Liver (tissue), 8 donors: ENCODE measurements at regions not wholly inside any gene's neighbourhood (a gene's known extent, or its start where the extent isn't known, plus 50 kb on each side); places are given as distances from the start of the nearest gene placed in this dataset.

Experiments used
- DNase-seq: peaks from one replicate; pipeline ENCODE4 v3.0.0-alpha.2; 2017; ENCODE audit warnings: low spot score
- H3K27ac ChIP-seq, 2 donors: one replicate each; pipeline ENCODE4 v1.7.0; 2013; ENCODE audit warnings: inconsistent platforms in 2 of 2, low read length in 2 of 2, control low read depth in 1 of 2, low read depth in 1 of 2, mild to moderate bottlenecking in 1 of 2
- H3K27me3 ChIP-seq, 4 donors: one replicate each; pipeline versions ENCODE4 v1.6.1 to v1.7.0; 2013; ENCODE audit warnings: low read length in 3 of 4, inconsistent platforms in 1 of 4, mild to moderate bottlenecking in 1 of 4, moderate library complexity in 1 of 4; ENCODE audit not compliant: control insufficient read depth in 4 of 4, insufficient read depth in 4 of 4
- H3K36me3 ChIP-seq, 4 donors: one replicate each; pipeline versions ENCODE4 v1.6.1 to v1.7.0; 2013; ENCODE audit warnings: low read length in 3 of 4, mild to moderate bottlenecking in 3 of 4, low read depth in 1 of 4, moderate library complexity in 1 of 4; ENCODE audit not compliant: control insufficient read depth in 4 of 4, insufficient read depth in 3 of 4
- H3K4me1 ChIP-seq, 4 donors: one replicate each; pipeline versions ENCODE4 v1.6.1 to v1.7.0; 2013; ENCODE audit warnings: low read length in 3 of 4, mild to moderate bottlenecking in 3 of 4, moderate library complexity in 1 of 4; ENCODE audit not compliant: control insufficient read depth in 4 of 4, insufficient read depth in 4 of 4
- H3K4me3 ChIP-seq, 3 donors: one replicate each; pipeline versions ENCODE4 v1.6.1 to v1.7.0; 2013; ENCODE audit warnings: low read length in 3 of 3, control low read depth in 1 of 3, low read depth in 1 of 3, mild to moderate bottlenecking in 1 of 3
- H3K9ac ChIP-seq, 2 donors: one replicate each; pipeline ENCODE4 v1.7.0; 2013; ENCODE audit warnings: low read length in 2 of 2, mild to moderate bottlenecking in 2 of 2, moderate library complexity in 2 of 2, control low read depth in 1 of 2, low read depth in 1 of 2
- H3K9me3 ChIP-seq, 4 donors: one replicate each; pipeline versions ENCODE4 v1.6.1 to v1.7.0; 2013; ENCODE audit warnings: low read length in 3 of 4; ENCODE audit not compliant: control insufficient read depth in 4 of 4
- HNF4G ChIP-seq: IDR thresholded peaks from 2 replicates; pipeline ENCODE4 v1.6.1; 2016; ENCODE audit warnings: antibody characterized with exemption
- JUND ChIP-seq, 2 donors: IDR thresholded peaks; 2 replicates each; pipeline ENCODE4 v1.6.1; 2016; ENCODE audit warnings: antibody characterized with exemption in 2 of 2
- NR2F2 ChIP-seq: IDR thresholded peaks from 2 replicates; pipeline ENCODE4 v1.6.1; 2016; ENCODE audit warnings: antibody characterized with exemption
- RAD21 ChIP-seq, 2 donors: IDR thresholded peaks; 2 replicates each; pipeline ENCODE4 v1.6.1; 2016; ENCODE audit warnings: antibody characterized with exemption in 2 of 2, mild to moderate bottlenecking in 2 of 2
- YY1 ChIP-seq: IDR thresholded peaks from 2 replicates; pipeline ENCODE4 v1.6.1; 2016; ENCODE audit warnings: antibody characterized with exemption, mild to moderate bottlenecking
- WGBS: extraction: QIAGEN DNeasy Blood & Tissue Kit; methylation state at CpG from one replicate; pipeline ENCODE4 v1.1.7; 2013; 5-methylcytosine and 5-hydroxymethylcytosine counted together
- TF ChIP-seq, protein P1 (sequence below): fragments of 150-350 bp; IDR thresholded peaks from 2 replicates; pipeline ENCODE4 v1.5.1; 2017; ENCODE audit warnings: improper control_type of control experiment, low read depth, low read length; ENCODE audit not compliant: missing input control
- TF ChIP-seq, protein P2 (sequence below): IDR thresholded peaks from 2 replicates; pipeline ENCODE4 v1.6.1; 2016; ENCODE audit warnings: antibody characterized with exemption
- TF ChIP-seq, protein P3 (sequence below): IDR thresholded peaks from 2 replicates; pipeline ENCODE4 v1.6.1; 2016; ENCODE audit warnings: antibody characterized with exemption, mild to moderate bottlenecking
- TF ChIP-seq, protein P4 (sequence below): IDR thresholded peaks from 2 replicates; pipeline ENCODE4 v1.6.1; 2016; ENCODE audit warnings: antibody characterized with exemption
- TF ChIP-seq, protein P5 (sequence below): IDR thresholded peaks from 2 replicates; pipeline ENCODE4 v1.6.1; 2016; ENCODE audit warnings: antibody characterized with exemption
- donor health status: healthy.
- donor health status: healthy.
- donor health status: healthy.
- donor health status: healthy.
- donor health status: healthy.

DNA sequence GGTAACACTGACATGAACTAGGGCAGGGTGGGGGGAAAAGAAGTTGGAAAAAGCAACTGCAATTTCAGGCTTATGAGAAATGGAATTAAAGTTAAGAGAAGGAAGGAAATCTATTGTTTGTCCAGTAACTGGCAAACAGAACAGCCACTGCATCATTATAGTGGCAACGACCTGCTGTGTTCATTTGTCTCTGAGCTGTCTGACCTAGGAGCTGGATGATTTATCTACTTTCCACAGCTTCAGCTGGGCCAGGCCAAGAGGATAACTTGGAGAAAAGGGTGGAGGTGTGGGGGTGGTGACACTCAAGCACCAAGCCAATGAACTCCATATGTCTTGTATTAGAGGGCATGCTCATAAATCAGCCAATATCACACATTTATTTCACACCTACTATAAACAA is 291.5 kb upstream of the KLHL29 start:
- Histone ChIP-seq H3K4me1 (no peaks in the 10 kb centered on the region), H3K9ac (no peak overlapping the region), H3K27ac (no peak overlapping the region), H3K9me3 (no peaks in the 10 kb centered on the region), H3K27me3 (no peaks in the 10 kb centered on the region), H3K4me3 (no peak overlapping the region), H3K36me3 (no peaks in the 10 kb centered on the region)
- WGBS, result 35% methylated on average over 1 of the region's 1 CpG
- DNase-seq, result no peak
- no peak for TF ChIP-seq RAD21 (IDR thresholded peaks at IDR 0.05)
- TF ChIP-seq, protein P1, sequence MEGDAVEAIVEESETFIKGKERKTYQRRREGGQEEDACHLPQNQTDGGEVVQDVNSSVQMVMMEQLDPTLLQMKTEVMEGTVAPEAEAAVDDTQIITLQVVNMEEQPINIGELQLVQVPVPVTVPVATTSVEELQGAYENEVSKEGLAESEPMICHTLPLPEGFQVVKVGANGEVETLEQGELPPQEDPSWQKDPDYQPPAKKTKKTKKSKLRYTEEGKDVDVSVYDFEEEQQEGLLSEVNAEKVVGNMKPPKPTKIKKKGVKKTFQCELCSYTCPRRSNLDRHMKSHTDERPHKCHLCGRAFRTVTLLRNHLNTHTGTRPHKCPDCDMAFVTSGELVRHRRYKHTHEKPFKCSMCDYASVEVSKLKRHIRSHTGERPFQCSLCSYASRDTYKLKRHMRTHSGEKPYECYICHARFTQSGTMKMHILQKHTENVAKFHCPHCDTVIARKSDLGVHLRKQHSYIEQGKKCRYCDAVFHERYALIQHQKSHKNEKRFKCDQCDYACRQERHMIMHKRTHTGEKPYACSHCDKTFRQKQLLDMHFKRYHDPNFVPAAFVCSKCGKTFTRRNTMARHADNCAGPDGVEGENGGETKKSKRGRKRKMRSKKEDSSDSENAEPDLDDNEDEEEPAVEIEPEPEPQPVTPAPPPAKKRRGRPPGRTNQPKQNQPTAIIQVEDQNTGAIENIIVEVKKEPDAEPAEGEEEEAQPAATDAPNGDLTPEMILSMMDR, result no peak
- TF ChIP-seq, protein P2, sequence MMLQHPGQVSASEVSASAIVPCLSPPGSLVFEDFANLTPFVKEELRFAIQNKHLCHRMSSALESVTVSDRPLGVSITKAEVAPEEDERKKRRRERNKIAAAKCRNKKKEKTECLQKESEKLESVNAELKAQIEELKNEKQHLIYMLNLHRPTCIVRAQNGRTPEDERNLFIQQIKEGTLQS, result no peak
- no peak for TF ChIP-seq NR2F2
- no peak for TF ChIP-seq JUND (IDR thresholded peaks at IDR 0.05)
- TF ChIP-seq HNF4G, result no peak
- TF ChIP-seq, protein P3, sequence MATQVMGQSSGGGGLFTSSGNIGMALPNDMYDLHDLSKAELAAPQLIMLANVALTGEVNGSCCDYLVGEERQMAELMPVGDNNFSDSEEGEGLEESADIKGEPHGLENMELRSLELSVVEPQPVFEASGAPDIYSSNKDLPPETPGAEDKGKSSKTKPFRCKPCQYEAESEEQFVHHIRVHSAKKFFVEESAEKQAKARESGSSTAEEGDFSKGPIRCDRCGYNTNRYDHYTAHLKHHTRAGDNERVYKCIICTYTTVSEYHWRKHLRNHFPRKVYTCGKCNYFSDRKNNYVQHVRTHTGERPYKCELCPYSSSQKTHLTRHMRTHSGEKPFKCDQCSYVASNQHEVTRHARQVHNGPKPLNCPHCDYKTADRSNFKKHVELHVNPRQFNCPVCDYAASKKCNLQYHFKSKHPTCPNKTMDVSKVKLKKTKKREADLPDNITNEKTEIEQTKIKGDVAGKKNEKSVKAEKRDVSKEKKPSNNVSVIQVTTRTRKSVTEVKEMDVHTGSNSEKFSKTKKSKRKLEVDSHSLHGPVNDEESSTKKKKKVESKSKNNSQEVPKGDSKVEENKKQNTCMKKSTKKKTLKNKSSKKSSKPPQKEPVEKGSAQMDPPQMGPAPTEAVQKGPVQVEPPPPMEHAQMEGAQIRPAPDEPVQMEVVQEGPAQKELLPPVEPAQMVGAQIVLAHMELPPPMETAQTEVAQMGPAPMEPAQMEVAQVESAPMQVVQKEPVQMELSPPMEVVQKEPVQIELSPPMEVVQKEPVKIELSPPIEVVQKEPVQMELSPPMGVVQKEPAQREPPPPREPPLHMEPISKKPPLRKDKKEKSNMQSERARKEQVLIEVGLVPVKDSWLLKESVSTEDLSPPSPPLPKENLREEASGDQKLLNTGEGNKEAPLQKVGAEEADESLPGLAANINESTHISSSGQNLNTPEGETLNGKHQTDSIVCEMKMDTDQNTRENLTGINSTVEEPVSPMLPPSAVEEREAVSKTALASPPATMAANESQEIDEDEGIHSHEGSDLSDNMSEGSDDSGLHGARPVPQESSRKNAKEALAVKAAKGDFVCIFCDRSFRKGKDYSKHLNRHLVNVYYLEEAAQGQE, result no peak
- TF ChIP-seq, protein P4, sequence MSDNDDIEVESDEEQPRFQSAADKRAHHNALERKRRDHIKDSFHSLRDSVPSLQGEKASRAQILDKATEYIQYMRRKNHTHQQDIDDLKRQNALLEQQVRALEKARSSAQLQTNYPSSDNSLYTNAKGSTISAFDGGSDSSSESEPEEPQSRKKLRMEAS, result no peak

DNA sequence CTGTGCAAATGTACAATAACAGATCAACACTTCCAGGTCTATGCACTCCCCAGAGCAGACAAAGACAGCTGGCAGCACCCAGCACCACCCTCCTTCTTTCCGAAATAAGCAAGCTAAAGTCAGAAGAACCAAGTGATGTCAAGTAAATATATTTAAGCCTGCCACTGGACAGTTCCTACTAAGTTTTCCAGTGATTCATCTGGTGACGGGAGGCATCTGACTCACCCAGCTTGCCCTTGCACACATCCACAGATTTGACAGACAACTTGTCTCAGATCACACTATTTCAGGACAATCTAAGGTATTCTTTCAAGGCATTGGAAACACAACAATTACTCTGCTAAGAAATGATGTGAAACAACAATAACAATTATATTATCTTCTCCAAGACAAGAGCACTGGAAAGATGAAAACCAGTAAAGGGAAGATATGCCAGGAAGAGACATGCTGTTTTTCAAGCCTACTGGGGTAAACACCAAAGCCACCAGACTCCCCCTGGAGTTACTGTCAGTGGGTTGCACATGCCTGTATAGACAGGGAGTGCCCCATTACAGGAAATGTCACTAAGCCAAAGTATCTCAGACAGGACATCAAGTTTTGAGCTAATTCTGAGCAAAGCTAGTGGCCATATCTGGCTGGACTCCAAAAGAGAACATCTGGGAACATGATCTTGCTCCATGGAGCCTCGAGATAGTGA is 287.9 kb upstream of the KLHL29 start:
- no peak for DNase-seq
- no peaks in the 10 kb centered on the region for H3K9me3 ChIP-seq
- 78% methylated on average over 3 of the region's 3 CpGs for whole genome bisulfite sequencing
- TF ChIP-seq, protein P5, sequence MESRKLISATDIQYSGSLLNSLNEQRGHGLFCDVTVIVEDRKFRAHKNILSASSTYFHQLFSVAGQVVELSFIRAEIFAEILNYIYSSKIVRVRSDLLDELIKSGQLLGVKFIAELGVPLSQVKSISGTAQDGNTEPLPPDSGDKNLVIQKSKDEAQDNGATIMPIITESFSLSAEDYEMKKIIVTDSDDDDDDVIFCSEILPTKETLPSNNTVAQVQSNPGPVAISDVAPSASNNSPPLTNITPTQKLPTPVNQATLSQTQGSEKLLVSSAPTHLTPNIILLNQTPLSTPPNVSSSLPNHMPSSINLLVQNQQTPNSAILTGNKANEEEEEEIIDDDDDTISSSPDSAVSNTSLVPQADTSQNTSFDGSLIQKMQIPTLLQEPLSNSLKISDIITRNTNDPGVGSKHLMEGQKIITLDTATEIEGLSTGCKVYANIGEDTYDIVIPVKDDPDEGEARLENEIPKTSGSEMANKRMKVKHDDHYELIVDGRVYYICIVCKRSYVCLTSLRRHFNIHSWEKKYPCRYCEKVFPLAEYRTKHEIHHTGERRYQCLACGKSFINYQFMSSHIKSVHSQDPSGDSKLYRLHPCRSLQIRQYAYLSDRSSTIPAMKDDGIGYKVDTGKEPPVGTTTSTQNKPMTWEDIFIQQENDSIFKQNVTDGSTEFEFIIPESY, result no peak
- TF ChIP-seq YY1 (no peak), RAD21 (IDR thresholded peaks at IDR 0.05) (no peak)
- H3K4me3 ChIP-seq, result no peak overlapping the region
- no peak overlapping the region for H3K27ac ChIP-seq
- no peaks in the 10 kb centered on the region for H3K4me1 ChIP-seq
- no peak overlapping the region for H3K9ac ChIP-seq
- H3K27me3 ChIP-seq, result no peaks in the 10 kb centered on the region
- H3K36me3 ChIP-seq, result no peaks in the 10 kb centered on the region
